CMK (cell line): ENCODE measurements at regions not wholly inside any gene's neighbourhood (a gene's known extent, or its start where the extent isn't known, plus 50 kb on each side); places are given as distances from the start of the nearest gene placed in this dataset.
"Not testable (repeated sequence)": the region's sequence is repeated elsewhere in the genome, so short reads cannot be mapped to it uniquely, and the experiment has no call there.

Experiments used
- DNase-seq: peaks from one replicate; pipeline ENCODE4 v3.0.0-alpha.2; 2010; ENCODE audit warnings: low read depth

GRCh38 chr17:16842346-16842745 lies 129.6 kb downstream of the TNFRSF13B start:
- not testable (repeated sequence) for DNase-seq

- DNase-seq = not testable (repeated sequence)
Measured at GRCh38 chr17:16841896-16842295, 130.0 kb downstream of the TNFRSF13B start.

GRCh38 chr17:16840219-16840618 lies 131.7 kb downstream of the TNFRSF13B start:
- DNase-seq = not testable (repeated sequence)

GRCh38 chr17:16839242-16840175 lies 132.4 kb downstream of the TNFRSF13B start:
- not testable (repeated sequence) for DNase-seq

GRCh38 chr17:16838795-16839194 lies 133.1 kb downstream of the TNFRSF13B start:
- not testable (repeated sequence) for DNase-seq

- DNase-seq = not testable (repeated sequence)
Measured at GRCh38 chr17:16838287-16838686, 133.6 kb downstream of the TNFRSF13B start.

GRCh38 chr17:16837468-16838266 lies 134.3 kb downstream of the TNFRSF13B start:
- not testable (repeated sequence) for DNase-seq

GRCh38 chr17:16836315-16836915 lies 135.5 kb downstream of the TNFRSF13B start:
- not testable (repeated sequence) for DNase-seq

GRCh38 chr17:16833517-16833916 lies 138.4 kb downstream of the TNFRSF13B start:
- DNase-seq = not testable (repeated sequence)

GRCh38 chr17:16832853-16833252 lies 139.1 kb downstream of the TNFRSF13B start:
- not testable (repeated sequence) for DNase-seq

- DNase-seq = not testable (repeated sequence)
Measured at GRCh38 chr17:16832206-16832605, 139.7 kb downstream of the TNFRSF13B start.

- DNase-seq = not testable (repeated sequence)
Measured at GRCh38 chr17:16830770-16831169, 140.7 kb downstream of the CCDC144A start.

GRCh38 chr17:16830219-16830618 lies 140.2 kb downstream of the CCDC144A start:
- not testable (repeated sequence) for DNase-seq
